NCI-H1417 treated with DMSO at 0.1 percent for 48 hours (cell line): ENCODE measurements at regions not wholly inside any gene's neighbourhood (a gene's known extent, or its start where the extent isn't known, plus 50 kb on each side); places are given as distances from the start of the nearest gene placed in this dataset.
"Not testable (repeated sequence)": the region's sequence is repeated elsewhere in the genome, so short reads cannot be mapped to it uniquely, and the experiment has no call there.

Source experiments
- DNase-seq: peaks from one replicate; lab custom pipeline; 2025; lab: John Stamatoyannopoulos, UW

DNA sequence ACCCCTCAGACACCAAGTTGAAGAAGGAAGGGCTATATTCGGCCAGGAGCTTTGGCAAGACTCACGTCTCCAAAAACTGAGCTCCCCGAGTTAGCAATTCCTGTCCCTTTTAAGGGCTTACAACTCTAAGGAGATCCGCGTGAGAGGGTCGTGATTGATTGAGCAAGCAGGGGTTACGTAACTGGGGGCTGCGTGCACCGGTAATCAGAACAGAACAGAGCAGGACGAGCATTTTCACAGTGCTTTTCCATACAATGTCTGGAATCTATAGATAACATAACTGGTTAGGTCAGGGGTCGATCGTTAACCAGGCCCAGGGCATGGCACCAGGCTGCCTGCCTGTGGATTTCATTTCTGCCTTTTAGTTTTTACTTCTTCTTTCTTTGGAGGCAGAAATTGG, 245.3 kb upstream of the MME start:
- not testable (repeated sequence) for DNase-seq

DNA sequence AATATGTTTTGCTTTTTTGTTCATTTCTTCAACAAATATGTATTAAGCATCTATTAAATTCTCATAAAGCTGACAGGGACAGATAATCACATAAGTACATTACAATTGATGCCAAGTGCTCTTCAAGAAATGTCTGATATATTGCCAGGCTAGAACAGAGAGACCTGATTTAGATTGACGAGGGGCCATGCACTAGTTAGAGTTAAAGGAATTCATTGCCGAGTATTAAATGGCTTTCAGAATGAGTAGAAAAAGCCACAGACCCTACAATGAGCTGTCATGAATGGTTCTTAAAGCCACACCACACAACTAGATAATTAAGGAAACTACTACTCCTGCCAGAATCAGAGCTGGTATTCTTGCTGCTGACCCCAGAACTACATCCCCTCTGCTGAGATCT, 250.2 kb upstream of the MME start:
- DNase-seq: no peak

DNA sequence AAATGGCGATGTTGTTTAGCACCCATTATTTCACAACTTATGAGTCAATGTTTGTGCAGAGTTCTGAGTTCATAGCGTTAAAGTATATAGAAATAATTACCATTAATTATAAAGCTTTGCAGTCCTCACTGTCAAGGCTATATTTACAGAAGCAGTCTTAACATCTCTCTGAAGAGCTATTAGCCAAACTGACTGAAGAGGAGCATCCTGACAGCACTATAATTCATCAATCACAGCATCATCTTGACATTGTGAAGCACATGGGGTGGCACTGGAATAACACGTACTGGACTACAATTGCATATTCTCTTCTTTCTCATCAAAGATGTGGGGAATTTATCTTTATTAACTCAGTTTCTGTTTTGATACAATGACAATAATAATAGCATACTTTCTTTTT, 260.6 kb upstream of the MME start:
- DNase-seq: peak; percentile 73

DNA sequence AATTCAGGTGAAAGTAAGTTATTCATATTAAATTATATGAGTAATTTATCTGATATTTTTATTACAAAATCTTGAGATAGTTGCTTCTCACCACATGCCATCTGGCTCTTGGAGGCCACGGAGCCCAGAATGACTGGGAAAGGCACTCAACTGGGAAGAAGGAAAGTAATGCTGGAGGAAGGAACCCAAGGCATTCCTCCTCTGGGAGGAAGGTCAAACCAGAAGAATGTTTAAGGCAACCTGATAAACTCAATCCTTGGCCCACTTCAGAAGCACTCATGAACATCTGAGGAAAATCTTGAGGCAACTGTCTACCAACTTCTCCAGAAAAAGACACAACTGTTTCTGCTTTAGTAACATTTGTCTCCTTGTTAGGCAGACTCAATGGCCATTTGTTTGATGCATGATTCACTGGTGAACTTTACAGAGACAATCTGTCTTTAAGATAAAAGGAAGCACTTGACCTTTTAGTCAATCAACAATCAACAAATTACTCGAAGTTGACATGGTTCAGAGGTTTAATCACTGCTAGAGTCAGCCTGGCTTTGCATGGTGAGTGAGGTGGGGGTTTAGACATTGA, 261.4 kb upstream of the MME start:
- no peak for DNase-seq

DNA sequence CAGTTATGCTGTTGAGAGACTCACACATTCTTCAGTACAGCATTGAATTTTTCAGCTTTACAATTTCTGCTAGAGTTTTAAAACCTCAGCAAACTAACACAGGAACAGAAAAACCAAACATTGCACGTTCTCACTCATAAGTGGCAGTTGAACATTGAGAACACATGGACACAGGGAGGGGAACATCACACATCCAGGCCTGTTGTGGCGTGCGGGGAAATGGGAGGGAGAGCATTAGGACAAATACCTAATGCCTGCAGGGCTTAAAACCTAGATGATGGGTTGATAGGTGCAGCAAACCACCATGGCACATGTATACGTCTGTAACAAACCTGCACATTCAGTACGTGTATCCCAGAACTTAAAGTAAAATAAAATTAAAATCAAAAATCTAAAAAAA, 270.1 kb upstream of the MME start:
- DNase-seq: not testable (repeated sequence)

DNA sequence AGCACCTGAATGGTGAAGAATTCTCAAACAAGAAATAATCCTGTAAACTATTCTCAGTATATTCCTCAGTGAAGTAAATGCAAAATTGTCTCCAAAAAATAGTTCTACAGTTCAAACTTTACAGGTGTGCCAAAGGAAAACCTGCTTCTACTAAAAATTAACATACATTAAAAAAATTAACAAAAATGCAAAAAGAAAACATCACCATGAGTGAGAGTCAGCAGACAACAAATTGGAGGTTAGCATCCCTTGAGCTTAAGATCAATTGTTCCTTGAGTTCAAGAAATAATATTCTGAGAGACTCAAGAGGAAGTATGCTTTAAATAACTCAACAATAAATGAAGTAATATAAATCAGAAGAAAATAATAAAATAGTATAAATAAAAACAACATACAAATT, 278.4 kb upstream of the MME start:
- no peak for DNase-seq

DNA sequence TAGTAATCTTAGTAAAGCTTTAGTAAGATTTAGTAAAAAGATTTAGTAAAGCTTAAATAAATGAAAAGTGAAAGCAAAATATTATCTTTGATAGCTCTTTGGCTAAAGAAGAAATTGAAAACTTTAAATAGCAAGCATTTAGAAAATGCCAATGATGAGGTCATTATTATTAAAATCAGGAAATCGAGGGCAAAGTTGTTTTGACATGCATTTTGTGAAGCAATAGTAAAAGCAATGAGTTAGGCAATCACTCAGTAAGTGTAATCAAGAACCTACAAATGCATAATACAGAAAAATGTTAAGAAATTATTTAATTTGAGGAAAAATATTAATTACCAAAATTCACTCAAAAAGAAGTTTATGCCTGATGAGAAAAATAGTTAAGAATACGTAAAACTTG, 280.3 kb upstream of the MME start:
- DNase-seq: no peak

DNA sequence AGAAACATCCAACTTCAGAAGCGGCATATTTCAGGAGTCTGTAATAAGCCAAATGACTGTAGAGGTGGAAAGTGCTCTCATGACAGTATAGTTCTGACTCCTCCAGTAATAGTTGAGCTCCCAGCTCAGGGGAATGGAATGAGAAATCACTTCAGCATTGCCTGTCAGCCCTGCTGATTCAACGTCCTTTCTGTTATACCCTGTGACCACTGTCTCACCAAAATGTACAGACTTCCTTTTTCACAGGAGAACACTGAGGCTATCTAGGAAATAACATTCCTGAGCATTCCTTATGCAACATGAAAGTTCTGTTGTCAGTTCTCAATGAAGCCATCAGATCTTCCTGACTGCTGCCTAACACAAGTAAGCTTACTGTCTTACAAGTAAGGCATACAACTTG, 284.5 kb upstream of the MME start:
- no peak for DNase-seq

DNA sequence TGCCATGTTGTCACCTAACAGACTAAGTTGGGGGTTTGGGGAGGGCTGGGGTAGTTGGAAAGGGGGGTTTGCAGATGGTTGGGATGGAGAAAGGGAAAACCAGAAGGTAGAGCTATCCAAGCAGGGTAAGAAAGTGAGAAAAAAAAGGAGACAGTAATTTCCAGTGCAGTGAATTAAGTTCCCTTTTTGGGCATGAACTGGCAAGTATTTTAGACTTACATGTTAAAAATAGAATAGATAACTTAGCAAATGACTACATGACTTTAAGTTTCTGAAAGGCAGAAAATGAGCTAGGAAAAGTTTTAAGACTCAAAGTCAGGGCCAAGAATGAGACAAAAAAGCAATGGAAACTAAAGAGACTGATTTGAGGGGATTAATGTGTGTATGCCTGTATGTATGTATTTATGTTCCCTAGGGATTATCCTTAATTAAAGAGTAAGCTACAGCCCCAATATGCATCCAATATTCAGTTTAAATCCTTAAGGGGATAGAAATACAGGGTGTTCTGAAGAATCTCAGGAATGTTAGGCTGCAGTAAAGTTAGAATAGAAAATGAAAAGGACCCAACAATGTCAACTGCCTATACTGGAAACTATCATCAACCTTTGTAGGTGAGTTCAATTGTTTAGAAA, 285.2 kb upstream of the MME start:
- DNase-seq: no peak

DNA sequence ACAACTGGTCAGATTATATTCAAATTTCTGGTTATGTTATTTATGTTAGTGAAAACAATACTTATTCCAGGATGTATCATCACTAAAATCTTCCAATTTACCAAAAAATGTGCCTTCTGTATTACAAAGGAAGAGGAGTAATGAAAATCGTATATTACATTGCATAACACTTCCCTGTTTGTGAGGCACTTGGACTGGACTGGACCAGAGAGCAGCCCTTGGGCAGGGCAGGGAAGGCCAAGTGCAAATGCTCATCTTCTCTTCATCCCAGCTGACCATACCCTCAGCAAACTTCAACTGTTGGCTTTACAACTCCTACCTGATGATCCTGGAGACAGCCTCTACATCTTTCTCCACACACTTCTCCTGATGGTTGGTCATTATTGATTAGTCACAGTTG, 285.7 kb upstream of the MME start:
- no peak for DNase-seq

DNA sequence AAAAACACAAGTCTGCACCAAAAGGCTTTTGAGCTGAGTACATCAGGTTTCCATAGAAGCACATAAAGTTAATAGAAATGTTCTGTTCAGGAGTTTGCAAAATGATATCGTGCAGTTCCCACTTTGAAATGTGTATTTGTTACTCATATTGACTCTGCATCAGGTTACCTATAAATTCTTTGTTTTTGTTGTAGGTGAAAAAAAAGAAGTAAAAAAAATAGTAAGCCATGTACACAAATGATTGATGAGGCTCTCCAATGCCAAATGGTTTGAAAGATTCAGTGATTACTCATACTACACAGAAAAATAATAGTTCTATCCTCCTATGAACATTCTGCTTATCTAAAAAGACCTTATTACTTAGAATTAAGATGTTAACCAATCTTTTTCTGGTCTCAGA, 287.3 kb upstream of the MME start:
- no peak for DNase-seq

DNA sequence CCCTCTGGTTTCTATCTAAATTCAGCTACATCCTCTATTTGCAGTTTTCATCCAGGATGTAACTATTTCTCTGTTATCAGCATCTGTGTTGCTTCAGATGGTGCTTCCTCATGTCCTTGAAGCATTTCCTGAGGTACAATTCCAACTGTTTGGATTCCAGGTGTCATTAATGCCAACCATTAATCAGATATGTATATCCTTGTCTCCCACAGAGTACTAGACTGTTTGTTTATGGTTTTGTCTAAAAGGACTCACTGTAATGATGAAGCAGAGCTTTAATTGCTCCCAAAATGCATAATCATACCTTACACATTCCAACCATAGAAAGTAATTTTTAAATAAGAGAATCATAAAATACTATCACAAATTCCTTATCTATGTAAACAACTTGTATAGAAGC, 288.5 kb upstream of the MME start:
- DNase-seq: peak; percentile 42

DNA sequence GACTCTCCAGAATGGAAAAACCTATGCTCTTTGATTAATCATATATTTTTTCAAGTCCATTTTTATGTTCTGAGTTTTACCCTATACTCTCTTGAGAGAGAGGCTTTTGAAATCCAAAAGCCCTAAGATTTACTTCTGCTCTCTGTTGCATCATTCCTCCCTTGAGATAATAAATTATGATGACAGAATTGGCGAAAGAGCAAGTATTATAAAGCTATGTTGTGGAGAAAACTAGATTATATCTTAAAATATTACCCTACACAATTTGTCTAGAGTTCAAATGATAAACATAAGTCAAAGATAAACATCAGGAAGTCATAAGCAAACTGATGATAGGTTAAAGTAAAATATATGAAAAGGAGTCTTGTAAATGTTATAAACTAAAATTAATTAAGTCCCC, 293.4 kb upstream of the MME start:
- DNase-seq: no peak

DNA sequence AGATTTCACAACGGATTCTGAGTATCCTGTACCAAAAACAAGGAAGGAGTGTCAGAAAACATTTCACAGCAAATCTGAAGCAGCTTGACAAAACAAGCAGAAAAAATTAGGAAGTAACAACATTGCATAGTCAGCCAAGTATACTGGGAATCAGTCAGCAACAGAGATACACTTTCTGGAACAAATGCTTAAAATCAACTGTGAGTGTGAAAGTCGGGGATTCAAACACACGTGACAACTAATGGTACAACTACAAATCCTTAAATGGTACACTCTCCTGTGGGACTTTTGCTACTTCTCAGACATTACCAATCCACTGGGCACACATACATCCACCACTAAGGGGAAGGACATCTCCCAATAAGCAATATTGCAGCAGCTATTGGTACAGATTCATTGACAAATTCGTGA, 296.6 kb upstream of the MME start:
- no peak for DNase-seq

DNA sequence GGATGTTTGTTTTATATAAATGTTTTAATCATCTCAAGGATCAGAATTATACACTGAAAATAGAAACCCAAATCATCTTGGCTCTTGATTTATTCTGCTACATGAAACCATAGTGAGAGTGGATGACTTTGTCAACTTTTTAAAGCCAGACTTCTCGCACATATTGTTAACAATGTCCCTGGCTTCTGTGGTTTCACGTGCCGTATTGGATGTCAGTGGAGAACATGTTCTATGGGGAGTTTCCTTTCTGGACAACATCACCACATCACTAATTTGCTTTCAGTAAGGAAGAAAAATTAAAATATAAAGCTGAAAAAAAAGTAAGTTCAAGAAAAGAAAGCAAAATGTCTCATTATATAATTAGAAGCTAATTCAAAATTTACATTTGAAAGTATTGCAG, 297.1 kb upstream of the MME start:
- no peak for DNase-seq

DNA sequence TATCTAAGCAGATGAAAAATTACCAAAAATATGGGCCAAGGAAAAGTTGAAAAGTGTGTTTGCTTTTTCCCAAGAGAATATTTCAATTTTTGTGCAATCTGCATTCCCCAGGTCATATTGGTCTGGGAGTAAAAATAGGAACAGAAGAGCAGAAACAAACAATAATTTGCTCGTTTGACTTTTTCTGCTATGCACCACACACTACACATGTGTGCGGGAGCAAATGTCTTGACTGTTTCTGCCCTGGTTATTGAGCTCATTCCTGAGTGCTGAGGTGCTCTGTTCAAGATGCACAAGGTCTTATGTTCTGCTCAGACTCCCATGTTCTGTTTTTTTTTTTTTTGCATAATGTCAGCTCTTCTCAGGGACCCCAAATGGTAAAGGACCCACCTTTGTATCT, 298.0 kb upstream of the MME start:
- no peak for DNase-seq

DNA sequence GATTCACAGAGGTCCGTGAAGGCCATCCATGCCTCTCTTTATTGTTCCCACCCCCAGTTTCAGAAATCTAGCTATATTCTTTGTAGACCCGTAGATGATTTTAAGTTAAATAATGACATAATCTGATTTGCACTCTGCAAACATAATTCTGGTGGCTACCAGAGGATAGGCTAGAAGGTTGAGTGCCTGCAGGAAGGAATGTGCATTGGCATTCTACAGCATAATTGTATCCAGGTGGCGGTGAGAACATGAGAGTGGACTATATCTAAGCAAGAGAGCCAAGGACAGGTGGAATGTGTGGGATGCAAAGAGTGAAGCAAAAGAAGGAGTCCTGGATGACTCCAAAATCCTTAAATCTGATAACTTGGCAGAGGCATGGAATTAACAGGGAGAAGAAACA, 298.5 kb upstream of the MME start:
- DNase-seq: no peak

DNA sequence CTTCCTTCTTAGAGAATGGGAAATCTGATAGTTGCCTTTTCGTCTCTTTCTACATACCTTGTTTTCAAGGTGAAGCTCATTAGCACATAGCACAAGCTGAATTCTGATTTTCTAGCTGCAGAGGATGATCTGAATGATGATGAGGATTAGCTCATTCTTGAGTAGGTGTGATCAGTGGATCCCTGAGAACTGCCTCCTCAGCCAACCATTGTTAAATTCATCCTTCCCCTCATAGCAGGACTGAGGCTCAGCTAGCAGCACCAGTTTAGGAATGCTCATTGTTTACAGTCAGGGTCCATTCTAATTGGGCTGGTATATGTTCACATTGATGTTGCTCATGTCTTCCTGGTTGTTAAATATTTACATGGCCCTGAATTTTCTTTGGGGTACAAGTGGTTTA, 299.9 kb upstream of the MME start:
- DNase-seq: no peak

DNA sequence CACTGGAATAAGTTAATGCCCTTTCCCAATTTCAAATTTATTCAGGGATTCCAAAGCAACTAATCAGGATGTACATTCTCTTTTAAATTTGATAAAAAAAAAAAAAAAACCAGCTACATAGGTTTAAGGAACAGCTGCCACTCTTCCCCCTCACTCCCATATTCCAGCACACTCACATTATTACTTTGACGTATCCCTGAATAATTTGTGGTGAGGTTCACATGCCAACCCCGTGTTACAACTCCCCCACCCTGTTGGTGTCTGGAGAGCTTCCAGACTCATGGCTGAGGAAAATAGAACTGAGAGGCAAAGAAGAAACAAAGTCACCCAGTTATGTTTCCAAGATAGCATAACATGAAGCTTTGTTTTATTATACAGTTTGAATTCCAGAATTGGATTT, 300.5 kb upstream of the MME start:
- no peak for DNase-seq

DNA sequence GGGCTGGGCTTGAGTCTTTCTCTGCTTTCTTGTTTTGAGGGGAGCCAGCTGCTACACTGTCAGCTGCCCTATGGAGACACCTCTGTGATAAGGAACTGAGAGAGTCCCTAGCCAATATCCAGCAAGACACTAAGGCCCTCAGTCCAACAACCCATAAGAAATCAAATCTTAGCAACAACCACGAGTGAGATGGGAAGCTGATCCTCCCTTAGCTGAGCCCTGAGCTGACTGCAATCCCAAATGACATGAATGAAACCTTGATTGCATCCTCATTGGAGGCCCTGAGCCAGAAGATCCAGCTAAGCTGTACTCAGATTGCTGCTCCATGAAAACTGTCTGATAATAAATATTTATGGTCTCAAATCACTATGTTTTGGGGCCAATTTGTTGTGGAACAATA, 302.1 kb upstream of the MME start:
- DNase-seq: no peak

DNA sequence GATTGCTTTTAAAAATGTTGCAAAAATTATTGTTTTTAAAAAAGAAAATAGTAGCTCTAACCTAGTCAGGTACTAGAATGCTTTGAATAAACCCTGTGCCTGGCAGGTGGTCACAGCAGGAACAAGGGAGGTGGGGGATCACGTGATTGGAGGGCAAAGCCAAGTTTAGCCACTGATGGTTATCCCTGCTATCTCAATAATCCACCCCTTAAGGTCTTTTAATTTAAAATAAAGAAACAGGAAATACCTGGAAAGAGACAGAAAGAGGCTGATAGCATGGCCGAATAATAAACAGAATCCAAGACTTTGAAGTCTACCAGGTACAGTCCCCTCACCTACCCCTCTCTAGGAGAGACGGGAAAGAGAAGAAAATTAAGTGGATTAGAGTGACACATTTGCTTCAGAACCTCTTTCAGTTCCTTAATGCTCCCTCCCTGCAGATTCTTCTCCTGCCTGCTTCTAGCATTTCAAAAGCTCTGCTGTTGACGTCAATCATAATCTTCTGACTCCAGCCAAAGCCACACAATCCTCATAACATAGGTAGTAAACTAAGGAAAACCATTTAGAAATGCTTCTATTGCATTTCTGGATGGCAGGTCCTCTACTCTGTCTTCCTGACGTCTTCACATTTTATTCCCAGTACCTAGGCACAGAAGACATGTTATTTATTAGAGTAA, 303.4 kb upstream of the MME start:
- DNase-seq: no peak

DNA sequence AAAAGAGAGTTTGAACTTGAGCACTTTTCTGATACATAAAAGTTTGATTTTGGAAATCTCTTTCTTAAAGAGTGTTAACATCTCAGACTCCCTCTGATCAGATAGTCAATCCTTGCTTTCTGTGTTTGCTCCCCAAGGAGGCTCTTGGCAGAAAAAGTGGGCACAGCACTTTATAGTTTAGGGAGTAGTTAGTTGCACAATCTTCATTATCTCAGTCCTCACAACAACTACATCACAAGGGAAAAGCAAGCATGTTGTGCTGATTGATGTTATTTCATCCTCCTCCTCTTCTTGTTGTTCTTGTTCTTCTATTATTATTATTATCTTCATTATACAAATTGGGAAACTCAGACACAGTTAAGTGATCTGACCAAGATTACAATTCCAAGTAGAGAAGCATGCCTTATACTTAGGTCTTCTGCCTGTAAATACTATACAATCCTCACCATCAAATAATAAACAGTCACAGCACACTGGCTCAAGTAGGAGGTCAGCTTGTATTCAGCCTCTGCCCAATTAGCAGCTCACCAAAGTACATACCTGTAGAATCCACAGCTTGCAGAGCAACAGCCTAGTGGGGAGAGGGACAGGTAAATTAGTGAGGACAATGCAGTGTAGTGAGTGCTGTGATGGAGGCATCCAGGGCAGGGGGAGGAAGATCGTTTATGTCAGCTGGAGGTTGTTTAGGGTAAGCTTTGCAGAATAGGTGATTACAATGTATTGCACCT, 304.1 kb upstream of the MME start:
- no peak for DNase-seq

DNA sequence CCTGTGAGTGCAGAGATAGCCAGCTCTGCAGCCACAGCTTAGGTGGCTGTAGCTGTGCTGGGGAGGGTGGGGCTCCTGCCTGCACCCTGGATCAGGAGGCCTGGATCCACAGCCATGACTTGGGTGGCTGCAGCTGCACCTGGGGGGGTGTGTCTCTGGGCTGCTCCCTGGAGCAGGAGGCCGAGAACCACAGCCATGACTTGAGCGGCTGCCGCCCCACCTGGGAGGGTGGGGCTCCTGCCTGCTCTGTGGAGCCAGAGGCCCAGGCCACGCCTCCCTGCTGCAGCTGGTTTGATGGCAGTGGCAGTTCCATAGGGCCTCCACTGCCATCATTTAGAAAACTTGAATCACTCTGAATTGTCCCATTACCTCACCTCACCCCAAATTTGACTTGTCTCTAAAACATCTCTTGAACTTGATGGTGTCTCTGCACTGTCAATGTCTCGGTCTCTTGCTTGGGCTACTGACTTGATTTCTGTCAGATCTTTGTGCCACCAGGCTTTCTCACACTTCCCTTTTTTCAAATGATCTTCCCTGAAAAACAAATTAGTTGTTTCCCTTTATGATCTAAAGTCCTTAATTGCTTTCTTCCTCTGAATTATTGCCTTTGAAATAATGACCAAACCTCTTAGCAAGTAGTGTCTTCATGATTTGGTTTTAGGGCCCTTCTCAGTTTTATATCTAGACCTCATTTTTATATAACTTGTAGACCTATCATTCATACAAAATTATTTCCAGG, 313.2 kb upstream of the MME start:
- no peak for DNase-seq
